ENCODE measurements at regions not wholly inside any gene's neighbourhood (a gene's known extent, or its start where the extent isn't known, plus 50 kb on each side); places are given as distances from the start of the nearest gene placed in this dataset.

DNA sequence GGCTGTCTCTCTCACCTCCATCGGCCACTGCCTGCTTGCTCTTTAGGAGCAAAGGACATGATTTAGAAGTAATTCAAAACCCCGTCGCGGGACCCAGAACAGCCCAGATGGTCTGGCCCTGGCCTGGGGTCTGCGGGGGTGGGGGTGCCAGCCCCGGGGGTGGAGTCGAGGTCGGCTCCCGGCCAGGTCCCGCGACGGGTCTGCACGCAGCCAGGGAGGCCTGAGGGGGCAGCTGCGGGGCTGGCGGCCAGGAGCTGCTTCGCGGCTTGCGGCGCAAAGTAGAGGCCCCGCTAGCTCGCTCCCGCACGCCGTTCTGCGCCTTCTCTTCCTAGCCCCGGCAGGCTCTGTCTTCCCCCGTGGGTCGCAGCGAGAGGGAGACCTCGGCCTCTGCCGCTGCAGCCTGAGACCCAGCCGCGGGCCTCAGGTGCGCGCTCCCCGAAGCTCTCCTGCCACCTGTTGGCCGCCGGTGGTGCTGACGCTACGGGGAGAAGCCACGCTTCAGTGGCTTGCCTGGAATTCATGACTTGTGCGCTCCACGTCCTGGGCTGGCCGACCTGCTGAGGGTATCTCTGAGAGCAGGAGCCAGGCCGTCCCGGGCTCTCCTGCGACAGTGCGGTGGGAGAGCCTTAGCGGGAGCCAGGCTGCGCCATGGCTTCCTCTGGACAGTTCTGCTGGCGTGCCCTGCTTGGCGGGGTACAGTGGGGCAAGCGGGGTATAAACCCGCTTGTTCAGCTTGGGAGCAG is 157.2 kb upstream of the PITX1 start:
- peaks cover 9% of the 10 kb centered on the region for H3K4me1 ChIP-seq (replicated peaks)
- DNase-seq (ENCODE audit: low read depth in 1 of 2, low spot score in 2 of 2): peak; percentile 71 to 75
- peaks cover 38% of the 10 kb centered on the region for H3K27me3 ChIP-seq (replicated peaks)
- no peaks in the 10 kb centered on the region for H3K9me3 ChIP-seq (replicated peaks)
- H3K36me3 ChIP-seq: no peaks in the 10 kb centered on the region
- H3K27ac ChIP-seq: no peak overlapping the region
- peak overlapping the region; percentile 8; the same call in 1 of the 2 replicates for H3K4me3 ChIP-seq

DNA sequence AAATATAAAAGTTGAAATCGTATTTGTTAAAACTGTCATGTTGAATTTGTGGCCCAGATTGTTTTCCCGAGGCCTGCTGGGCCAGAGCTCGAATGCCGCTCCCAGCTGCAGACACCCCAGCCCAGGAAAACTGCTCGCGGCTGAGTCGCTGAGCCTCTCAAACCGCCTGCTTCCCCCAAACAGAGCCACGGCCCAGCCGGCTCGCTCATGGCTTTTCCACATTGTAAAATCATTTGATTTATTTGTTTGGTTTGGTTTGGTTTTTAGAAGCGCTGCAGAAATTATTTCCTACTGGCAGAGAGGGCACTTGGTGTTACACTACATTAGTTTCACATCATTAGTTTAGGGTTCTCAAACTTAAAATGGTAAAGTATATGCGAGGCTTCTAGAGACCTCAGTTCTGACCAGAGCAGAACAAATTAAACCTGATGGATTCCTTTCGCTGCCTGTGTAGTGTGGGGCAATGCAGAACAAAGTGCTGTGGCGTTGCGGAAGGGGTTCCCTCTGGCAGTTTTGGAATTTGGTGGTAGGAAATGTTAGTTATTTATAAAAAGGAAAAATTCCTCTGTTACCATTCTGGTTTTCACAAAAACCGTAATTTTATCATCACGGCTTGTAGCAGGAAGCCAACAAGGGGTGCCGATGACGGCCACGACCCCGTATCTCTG is 156.5 kb upstream of the PITX1 start:
- Histone ChIP-seq H3K9me3 (replicated peaks) (no peaks in the 10 kb centered on the region), H3K36me3 (no peaks in the 10 kb centered on the region), H3K4me1 (replicated peaks) (peaks cover 13% of the 10 kb centered on the region), H3K4me3 (no peak overlapping the region), H3K27ac (no peak overlapping the region), H3K27me3 (replicated peaks) (peaks cover 38% of the 10 kb centered on the region)
- no peak for DNase-seq (ENCODE audit: low read depth in 1 of 2, low spot score in 2 of 2)

DNA sequence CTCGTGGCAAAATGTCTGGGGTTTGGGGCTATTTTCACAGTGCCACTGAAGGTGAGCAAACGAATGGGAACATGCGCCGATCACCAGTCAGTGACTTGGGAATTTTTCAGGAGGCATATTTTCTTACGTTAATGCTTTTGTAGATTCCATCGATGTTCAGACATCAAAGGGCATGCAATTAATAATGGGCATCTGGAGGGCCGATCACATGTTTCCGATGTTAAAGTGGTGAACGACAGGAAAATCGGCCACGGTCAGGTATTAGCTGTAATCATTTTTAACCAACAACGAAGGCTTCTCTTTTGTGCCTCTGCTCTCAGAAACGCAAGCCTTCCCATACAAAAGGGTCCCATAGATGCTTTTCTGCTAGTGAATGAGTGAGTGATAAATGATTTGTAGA is 155.0 kb upstream of the PITX1 start:
- DNase-seq (ENCODE audit: low read depth in 1 of 2, low spot score in 2 of 2): no peak
- H3K4me1 ChIP-seq (replicated peaks): peaks cover 14% of the 10 kb centered on the region
- H3K4me3 ChIP-seq: no peak overlapping the region
- H3K9me3 ChIP-seq (replicated peaks): no peaks in the 10 kb centered on the region
- peaks cover 33% of the 10 kb centered on the region for H3K27me3 ChIP-seq (replicated peaks)
- H3K27ac ChIP-seq: no peak overlapping the region
- no peaks in the 10 kb centered on the region for H3K36me3 ChIP-seq

DNA sequence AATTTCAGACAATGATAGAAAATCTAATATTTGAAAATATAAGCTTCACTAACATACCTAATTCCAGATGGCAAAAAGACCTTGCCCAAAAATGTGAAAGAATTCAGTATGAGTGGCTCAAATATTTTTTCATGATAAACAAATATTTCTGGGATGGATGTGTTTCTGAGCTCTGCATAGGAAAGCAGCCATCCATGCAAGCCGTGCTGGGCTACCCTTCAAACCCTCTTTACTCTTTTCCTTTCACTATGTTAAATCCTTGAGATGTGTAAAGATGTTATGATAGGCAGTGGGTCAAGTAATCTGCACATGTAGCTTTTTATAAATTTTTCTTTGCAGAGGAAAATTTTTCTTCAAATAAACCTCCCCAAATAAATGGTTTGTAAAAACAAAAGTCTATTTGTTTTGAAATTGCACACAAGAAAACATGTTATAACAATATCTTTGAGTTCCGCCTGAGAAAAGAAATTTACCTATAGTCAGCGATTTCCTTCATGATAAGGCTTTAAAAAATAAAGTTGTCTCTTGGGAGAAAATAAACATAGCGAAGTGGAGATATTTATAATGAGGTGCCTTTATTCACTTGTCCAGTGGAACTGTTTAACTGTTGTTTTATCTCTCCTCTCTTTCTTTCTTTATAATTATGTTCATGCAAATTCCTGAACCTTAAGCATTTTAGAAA is 154.3 kb upstream of the PITX1 start:
- H3K9me3 ChIP-seq (replicated peaks): no peaks in the 10 kb centered on the region
- H3K27ac ChIP-seq: no peak overlapping the region
- H3K4me1 ChIP-seq (replicated peaks): peaks cover 13% of the 10 kb centered on the region
- no peak overlapping the region for H3K4me3 ChIP-seq
- no peaks in the 10 kb centered on the region for H3K36me3 ChIP-seq
- no peak for DNase-seq (ENCODE audit: low read depth in 1 of 2, low spot score in 2 of 2)
- H3K27me3 ChIP-seq (replicated peaks): peaks cover 33% of the 10 kb centered on the region

DNA sequence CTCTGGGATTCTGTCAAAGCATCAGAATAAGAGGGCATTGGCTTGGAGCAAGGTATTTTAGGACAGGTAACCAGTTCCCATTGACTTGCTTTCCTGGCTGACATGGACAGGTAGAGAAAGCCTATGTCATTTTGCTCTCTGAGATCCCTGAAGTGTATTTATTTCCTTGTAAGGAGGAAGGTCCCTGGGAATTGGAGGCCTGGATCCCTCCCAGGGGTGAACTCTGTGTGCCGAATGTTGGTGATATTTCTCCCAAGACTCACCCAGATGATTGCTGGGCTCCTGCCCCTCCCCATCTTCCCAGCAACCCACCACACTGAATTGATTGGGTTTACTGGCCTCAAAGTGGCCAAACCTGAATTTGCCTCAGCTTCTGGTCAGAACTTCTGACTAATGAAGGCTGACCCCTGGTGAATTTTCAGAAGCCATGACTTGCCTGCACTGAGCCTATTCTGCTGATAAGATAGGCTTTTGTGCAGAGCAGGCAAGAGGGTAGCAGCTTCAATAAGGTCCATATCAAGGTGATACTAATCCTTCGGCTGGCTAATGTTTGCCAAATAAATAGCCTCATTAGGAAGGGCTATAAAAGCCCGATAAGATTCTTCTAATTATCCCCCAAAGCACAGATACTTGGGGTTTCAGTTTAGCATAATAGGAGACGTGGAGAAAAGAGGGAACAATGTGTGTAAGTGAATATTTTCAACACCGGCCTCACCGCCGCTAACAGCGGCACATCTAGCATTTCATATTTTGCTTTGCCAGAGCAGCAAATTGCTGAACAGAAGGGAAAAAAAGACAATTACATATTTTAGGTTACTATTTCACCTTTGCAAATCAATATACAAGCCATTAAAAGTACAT is 152.9 kb upstream of the PITX1 start:
- H3K4me3 ChIP-seq: no peak overlapping the region
- no peaks in the 10 kb centered on the region for H3K36me3 ChIP-seq
- peaks cover 33% of the 10 kb centered on the region for H3K27me3 ChIP-seq (replicated peaks)
- H3K4me1 ChIP-seq (replicated peaks): peaks cover 13% of the 10 kb centered on the region
- H3K27ac ChIP-seq: no peak overlapping the region
- H3K9me3 ChIP-seq (replicated peaks): no peaks in the 10 kb centered on the region
- peak in 1 of 2 experiments; percentile 30 for DNase-seq (ENCODE audit: low read depth in 1 of 2, low spot score in 2 of 2)

DNA sequence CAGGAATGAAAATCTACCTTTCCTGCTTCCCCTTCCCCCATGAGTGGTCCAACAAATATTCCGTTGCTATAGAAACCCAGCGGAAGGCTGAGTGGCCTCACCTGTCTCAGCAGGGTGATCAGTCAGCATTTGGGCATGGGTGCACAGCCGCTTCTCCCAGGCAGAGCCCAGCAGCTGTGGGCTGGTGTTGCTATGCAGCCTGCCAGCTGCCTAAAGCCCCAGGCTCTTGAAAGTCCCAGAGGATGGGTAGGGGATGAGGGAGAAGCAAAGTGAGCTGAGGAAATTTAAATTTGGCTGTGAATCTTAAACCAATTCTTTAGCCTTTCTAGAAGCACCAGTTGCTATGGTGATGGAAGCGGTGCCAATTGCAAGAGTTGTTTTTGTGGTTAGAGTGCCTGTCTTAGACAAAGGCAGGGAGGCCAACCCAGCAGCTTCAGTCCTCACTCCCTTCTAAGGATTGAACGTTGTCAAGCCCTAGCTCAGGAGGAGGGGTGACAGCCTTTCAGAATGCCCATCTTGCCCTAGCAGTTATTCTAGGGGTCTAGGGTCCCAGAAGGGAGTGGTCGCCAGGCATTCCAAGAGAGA is 151.5 kb upstream of the PITX1 start:
- Histone ChIP-seq H3K27me3 (replicated peaks) (peaks cover 26% of the 10 kb centered on the region), H3K9me3 (replicated peaks) (no peaks in the 10 kb centered on the region), H3K27ac (no peak overlapping the region), H3K36me3 (no peaks in the 10 kb centered on the region), H3K4me1 (replicated peaks) (peaks cover 6% of the 10 kb centered on the region; the same call in 1 of the 2 replicates), H3K4me3 (no peak overlapping the region)
- DNase-seq (ENCODE audit: low read depth in 1 of 2, low spot score in 2 of 2): peak; percentile 41 to 59

DNA sequence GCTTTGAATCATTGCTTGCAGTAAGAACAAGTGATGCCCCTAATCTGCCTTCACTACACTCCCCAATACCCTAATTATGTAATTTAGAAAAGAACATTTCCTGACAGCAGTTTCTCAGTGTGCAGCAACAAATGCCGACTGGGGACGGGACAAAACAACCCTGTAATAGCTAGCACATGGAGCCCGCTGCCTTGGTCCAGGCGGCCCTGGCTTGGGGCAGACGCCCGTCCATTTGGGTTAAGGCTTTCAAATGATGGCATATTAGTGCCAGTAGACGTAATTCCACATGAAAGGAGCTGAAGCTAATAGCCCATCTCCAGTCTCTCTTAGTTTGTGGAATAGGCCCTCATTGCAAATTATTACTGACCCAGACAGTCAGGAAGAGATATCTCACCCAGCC is 150.6 kb upstream of the PITX1 start:
- H3K36me3 ChIP-seq: no peaks in the 10 kb centered on the region
- no peak overlapping the region for H3K4me3 ChIP-seq
- DNase-seq (ENCODE audit: low read depth in 1 of 2, low spot score in 2 of 2): peak in 1 of 2 experiments; percentile 25
- no peaks in the 10 kb centered on the region for H3K9me3 ChIP-seq (replicated peaks)
- peaks cover 21% of the 10 kb centered on the region for H3K27me3 ChIP-seq (replicated peaks)
- H3K4me1 ChIP-seq (replicated peaks): peaks cover 6% of the 10 kb centered on the region; the same call in 1 of the 2 replicates
- H3K27ac ChIP-seq: no peak overlapping the region

DNA sequence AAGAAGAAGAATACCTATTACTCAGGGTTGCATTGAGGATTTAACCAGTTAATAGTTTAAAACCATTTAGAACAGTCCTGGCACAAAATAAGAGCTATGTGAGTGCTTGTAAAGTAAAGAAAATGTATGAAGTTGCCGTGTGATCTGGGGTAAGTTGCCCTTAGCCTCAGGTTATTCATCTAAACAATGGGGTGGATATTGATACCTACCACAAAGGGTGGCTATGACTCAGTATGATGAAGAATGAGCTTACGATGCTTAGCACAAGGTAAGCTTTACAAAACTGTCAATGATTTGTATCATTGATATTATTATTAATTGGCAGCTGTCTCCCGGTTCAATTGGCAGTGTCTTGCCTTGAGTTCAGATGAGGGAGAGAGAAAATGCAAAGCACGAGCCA is 149.4 kb upstream of the PITX1 start:
- no peak for DNase-seq (ENCODE audit: low read depth in 1 of 2, low spot score in 2 of 2)
- Histone ChIP-seq H3K9me3 (replicated peaks) (no peaks in the 10 kb centered on the region), H3K4me1 (replicated peaks) (peaks cover 6% of the 10 kb centered on the region; the same call in 1 of the 2 replicates), H3K27ac (no peak overlapping the region), H3K4me3 (no peak overlapping the region), H3K36me3 (no peaks in the 10 kb centered on the region), H3K27me3 (replicated peaks) (peaks cover 9% of the 10 kb centered on the region)

DNA sequence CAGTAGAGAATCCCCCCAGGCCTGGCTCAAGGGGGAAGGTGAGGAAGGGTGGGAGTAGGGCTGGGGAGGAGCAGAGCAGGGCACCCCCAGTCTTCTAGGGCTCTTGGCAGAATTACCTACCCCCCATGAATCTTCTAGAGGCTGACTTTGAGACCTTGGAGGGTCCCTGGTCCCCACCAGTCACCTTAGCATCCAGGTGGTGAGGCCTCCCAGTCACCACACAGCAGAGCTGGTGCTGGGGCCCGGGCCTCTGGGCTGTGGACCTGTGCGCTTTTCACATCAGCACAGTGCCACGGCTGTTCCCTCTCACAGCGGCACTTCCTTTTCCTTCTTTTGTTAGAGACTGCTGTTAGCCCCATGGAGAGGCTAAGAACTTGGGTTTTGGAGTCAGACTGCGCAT is 148.6 kb upstream of the PITX1 start:
- no peak for DNase-seq (ENCODE audit: low read depth in 1 of 2, low spot score in 2 of 2)
- Histone ChIP-seq H3K4me1 (replicated peaks) (peaks cover 6% of the 10 kb centered on the region; the same call in 1 of the 2 replicates), H3K4me3 (no peak overlapping the region), H3K27ac (no peak overlapping the region), H3K36me3 (no peaks in the 10 kb centered on the region), H3K27me3 (replicated peaks) (peaks cover 4% of the 10 kb centered on the region), H3K9me3 (replicated peaks) (no peaks in the 10 kb centered on the region)

DNA sequence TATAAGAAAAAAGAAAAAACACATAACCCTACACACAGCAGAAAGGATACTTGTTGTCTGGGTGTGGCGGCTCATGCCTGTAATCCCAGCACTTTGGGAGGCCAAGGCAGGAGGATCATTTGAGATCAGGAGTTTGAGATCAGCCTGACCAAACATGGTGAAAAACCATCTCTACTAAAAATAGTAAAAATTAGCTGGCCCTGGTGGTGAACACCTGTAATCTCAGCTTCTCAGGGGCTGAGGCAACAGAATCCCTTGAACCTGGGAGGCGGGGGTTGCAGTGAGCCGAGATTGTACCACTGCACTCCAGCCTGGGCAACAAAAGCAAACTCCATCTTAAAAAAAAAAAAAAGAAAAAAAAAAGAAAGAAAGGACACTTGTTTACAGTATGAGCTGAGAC is 147.6 kb upstream of the PITX1 start:
- no peak overlapping the region for H3K4me3 ChIP-seq
- H3K27ac ChIP-seq: no peak overlapping the region
- H3K27me3 ChIP-seq (replicated peaks): no peaks in the 10 kb centered on the region; the same call in 1 of the 2 replicates
- peaks cover 6% of the 10 kb centered on the region; the same call in 1 of the 2 replicates for H3K4me1 ChIP-seq (replicated peaks)
- no peak for DNase-seq (ENCODE audit: low read depth in 1 of 2, low spot score in 2 of 2)
- H3K36me3 ChIP-seq: no peaks in the 10 kb centered on the region
- H3K9me3 ChIP-seq (replicated peaks): no peaks in the 10 kb centered on the region

DNA sequence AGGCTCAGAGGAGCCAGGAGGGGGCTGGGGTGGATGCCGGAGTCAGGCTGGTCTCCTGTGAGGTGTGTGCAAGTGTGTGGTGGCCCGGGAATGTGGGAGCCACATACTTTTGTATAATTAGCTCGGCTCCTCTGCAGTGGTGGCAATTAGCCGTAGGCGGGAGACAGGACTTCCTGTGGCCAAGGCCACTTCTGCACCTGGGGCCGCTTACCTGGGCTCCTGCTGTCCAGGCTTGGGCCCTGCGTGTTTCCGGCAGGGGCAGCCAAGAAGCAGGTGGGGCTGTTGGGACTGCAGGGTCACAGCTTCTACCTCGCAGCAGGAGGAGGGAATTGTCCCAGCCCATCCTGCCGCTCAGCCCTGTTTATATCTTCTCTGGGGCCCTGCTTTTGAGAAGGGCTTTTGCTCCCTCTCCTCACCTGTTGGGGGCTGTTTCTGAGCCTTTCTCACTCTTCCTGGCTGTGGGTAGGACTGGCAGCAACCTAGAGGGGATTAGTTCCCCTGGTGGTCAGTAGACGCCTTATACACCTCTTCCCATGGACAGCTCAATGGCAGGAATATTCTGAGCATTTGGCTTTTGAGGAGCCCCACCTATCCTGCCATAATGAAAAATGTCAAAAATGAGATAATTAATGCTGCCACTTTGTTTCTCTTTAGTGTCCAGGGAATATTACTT is 145.4 kb upstream of the PITX1 start:
- H3K4me3 ChIP-seq: no peak overlapping the region
- no peak for DNase-seq (ENCODE audit: low read depth in 1 of 2, low spot score in 2 of 2)
- no peaks in the 10 kb centered on the region; the same call in 1 of the 2 replicates for H3K27me3 ChIP-seq (replicated peaks)
- H3K36me3 ChIP-seq: no peaks in the 10 kb centered on the region
- no peaks in the 10 kb centered on the region for H3K4me1 ChIP-seq (replicated peaks)
- no peak overlapping the region for H3K27ac ChIP-seq
- H3K9me3 ChIP-seq (replicated peaks): no peaks in the 10 kb centered on the region

DNA sequence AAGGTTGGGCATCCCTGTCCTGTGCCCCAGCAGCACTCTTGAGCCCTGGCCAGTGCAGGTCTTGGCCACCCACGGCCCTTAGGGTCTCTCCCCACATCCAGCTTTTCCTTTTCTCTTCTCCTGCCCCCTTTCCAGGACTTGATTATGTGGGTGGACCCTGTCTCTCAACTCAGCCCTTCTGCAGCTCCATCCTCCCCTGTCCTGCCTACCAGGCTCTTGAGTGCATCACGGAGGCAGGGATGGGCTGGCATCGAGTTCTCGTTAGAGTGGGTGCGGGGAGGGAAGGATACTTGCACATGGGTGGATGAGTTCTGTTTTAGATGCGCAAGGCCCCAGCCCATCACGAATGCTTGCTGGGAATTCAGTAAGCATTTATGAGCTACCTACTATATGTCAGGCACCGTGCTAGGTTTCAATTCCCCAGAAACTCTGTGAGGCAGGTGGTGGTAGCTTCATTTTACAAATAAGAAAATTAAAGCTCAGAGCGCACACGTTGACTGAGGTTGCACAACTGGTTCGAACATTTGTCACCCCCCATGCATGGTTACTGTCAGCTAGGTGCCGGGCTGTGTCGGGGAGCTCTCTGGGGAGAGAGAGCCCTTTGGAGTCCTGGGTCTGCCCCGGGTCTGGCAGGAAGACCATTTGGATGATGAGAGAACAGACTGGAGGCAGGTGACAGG is 144.6 kb upstream of the PITX1 start:
- DNase-seq (ENCODE audit: low read depth in 1 of 2, low spot score in 2 of 2): peak in 1 of 2 experiments; percentile 40
- Histone ChIP-seq H3K4me3 (no peak overlapping the region), H3K4me1 (replicated peaks) (no peaks in the 10 kb centered on the region), H3K36me3 (no peaks in the 10 kb centered on the region), H3K27me3 (replicated peaks) (no peaks in the 10 kb centered on the region; the same call in 1 of the 2 replicates), H3K27ac (no peak overlapping the region), H3K9me3 (replicated peaks) (no peaks in the 10 kb centered on the region)

Measured in SJSA1 (cell line).